ENCODE measurements at regions not wholly inside any gene's neighbourhood (a gene's known extent, or its start where the extent isn't known, plus 50 kb on each side); places are given as distances from the start of the nearest gene placed in this dataset.

- no peak overlapping the region for H3K4me2 ChIP-seq (ENCODE audit: extremely low read depth, insufficient read depth, low read length)
- no peak overlapping the region for H3K9ac ChIP-seq (ENCODE audit: insufficient read depth, low read length)
- no peaks in the 10 kb centered on the region for H3K79me2 ChIP-seq (ENCODE audit: control insufficient read depth, insufficient read depth, low read length)
- no peaks in the 10 kb centered on the region for H4K20me1 ChIP-seq (ENCODE audit: control insufficient read depth, extremely low read depth, insufficient read depth, low read length)
- no peak overlapping the region for H3K27ac ChIP-seq (ENCODE audit: insufficient read depth, low read length)
- H3K4me1 ChIP-seq (ENCODE audit: control insufficient read depth, extremely low read depth, insufficient read depth, low read length): no peaks in the 10 kb centered on the region
- H3K4me3 ChIP-seq (replicated peaks in 1 of 4; ENCODE audit: control extremely low read depth in 1 of 4, insufficient read depth in 1 of 4, low read depth in 3 of 4, low read length in 4 of 4): no peak overlapping the region
- no peaks in the 10 kb centered on the region for H3K9me3 ChIP-seq (ENCODE audit: control insufficient read depth, insufficient read depth, low read depth, low read length)
- H2AFZ ChIP-seq (ENCODE audit: low read length): no peak overlapping the region
- no peaks in the 10 kb centered on the region for H3K36me3 ChIP-seq (ENCODE audit: control insufficient read depth, insufficient read depth, low read length)
- no peaks in the 10 kb centered on the region for H3K27me3 ChIP-seq (ENCODE audit: control insufficient read depth, insufficient read depth, low read length)
- no peak for DNase-seq (ENCODE audit: low read depth in 2 of 2)
- no peak for TF ChIP-seq EZH2 (IDR thresholded peaks at IDR 0.05; ENCODE audit: low read length, missing control alignments)
- TF ChIP-seq, protein P1, sequence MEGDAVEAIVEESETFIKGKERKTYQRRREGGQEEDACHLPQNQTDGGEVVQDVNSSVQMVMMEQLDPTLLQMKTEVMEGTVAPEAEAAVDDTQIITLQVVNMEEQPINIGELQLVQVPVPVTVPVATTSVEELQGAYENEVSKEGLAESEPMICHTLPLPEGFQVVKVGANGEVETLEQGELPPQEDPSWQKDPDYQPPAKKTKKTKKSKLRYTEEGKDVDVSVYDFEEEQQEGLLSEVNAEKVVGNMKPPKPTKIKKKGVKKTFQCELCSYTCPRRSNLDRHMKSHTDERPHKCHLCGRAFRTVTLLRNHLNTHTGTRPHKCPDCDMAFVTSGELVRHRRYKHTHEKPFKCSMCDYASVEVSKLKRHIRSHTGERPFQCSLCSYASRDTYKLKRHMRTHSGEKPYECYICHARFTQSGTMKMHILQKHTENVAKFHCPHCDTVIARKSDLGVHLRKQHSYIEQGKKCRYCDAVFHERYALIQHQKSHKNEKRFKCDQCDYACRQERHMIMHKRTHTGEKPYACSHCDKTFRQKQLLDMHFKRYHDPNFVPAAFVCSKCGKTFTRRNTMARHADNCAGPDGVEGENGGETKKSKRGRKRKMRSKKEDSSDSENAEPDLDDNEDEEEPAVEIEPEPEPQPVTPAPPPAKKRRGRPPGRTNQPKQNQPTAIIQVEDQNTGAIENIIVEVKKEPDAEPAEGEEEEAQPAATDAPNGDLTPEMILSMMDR (conservative IDR thresholded peaks at IDR 0.05 in 1 of 2, IDR thresholded peaks at IDR 0.05 in 1 of 2; ENCODE audit: low read depth in 1 of 2, low read length in 2 of 2): no peak
Observed at GRCh38 chr2:43125090-43125998, 101.1 kb downstream of the ZFP36L2 start.

DNA sequence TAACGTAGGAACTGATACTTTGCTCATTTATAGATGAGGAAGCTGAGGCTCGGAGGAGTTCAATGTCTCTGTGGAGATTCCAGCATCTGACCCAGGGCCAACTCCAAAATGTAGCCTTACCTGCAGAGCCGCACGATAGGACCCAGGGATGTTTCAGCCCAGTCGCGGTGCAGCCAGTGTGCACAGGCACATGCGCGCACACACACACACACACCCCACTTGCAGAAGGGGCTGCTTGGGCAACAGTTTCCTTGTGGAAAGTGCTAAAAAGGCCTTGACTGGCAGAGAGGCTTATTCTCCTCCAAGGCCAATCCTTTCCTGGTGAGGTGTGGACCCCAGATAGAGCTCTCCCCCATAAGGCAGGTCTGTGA lies 101.7 kb downstream of the ZFP36L2 start:
- Histone ChIP-seq H3K9me3 (ENCODE audit: control insufficient read depth, insufficient read depth, low read depth, low read length) (no peaks in the 10 kb centered on the region), H3K4me3 (replicated peaks in 1 of 4; ENCODE audit: control extremely low read depth in 1 of 4, insufficient read depth in 1 of 4, low read depth in 3 of 4, low read length in 4 of 4) (no peak overlapping the region), H3K27me3 (ENCODE audit: control insufficient read depth, insufficient read depth, low read length) (no peaks in the 10 kb centered on the region), H3K36me3 (ENCODE audit: control insufficient read depth, insufficient read depth, low read length) (no peaks in the 10 kb centered on the region), H4K20me1 (ENCODE audit: control insufficient read depth, extremely low read depth, insufficient read depth, low read length) (no peaks in the 10 kb centered on the region), H3K9ac (ENCODE audit: insufficient read depth, low read length) (no peak overlapping the region), H3K4me2 (ENCODE audit: extremely low read depth, insufficient read depth, low read length) (no peak overlapping the region), H3K79me2 (ENCODE audit: control insufficient read depth, insufficient read depth, low read length) (no peaks in the 10 kb centered on the region), H2AFZ (ENCODE audit: low read length) (no peak overlapping the region), H3K4me1 (ENCODE audit: control insufficient read depth, extremely low read depth, insufficient read depth, low read length) (no peaks in the 10 kb centered on the region), H3K27ac (ENCODE audit: insufficient read depth, low read length) (no peak overlapping the region)
- DNase-seq (ENCODE audit: low read depth in 2 of 2): no peak
- no peak for TF ChIP-seq EZH2 (IDR thresholded peaks at IDR 0.05; ENCODE audit: low read length, missing control alignments)
- TF ChIP-seq, protein P1 (conservative IDR thresholded peaks at IDR 0.05 in 1 of 2, IDR thresholded peaks at IDR 0.05 in 1 of 2; ENCODE audit: low read depth in 1 of 2, low read length in 2 of 2): no peak

GRCh38 chr2:43123981-43124686 lies 102.3 kb downstream of the ZFP36L2 start:
- Histone ChIP-seq H3K36me3 (ENCODE audit: control insufficient read depth, insufficient read depth, low read length) (no peaks in the 10 kb centered on the region), H3K4me1 (ENCODE audit: control insufficient read depth, extremely low read depth, insufficient read depth, low read length) (no peaks in the 10 kb centered on the region), H3K9me3 (ENCODE audit: control insufficient read depth, insufficient read depth, low read depth, low read length) (no peaks in the 10 kb centered on the region), H4K20me1 (ENCODE audit: control insufficient read depth, extremely low read depth, insufficient read depth, low read length) (no peaks in the 10 kb centered on the region), H2AFZ (ENCODE audit: low read length) (no peak overlapping the region), H3K27ac (ENCODE audit: insufficient read depth, low read length) (no peak overlapping the region), H3K4me2 (ENCODE audit: extremely low read depth, insufficient read depth, low read length) (no peak overlapping the region), H3K4me3 (replicated peaks in 1 of 4; ENCODE audit: control extremely low read depth in 1 of 4, insufficient read depth in 1 of 4, low read depth in 3 of 4, low read length in 4 of 4) (no peak overlapping the region), H3K9ac (ENCODE audit: insufficient read depth, low read length) (no peak overlapping the region), H3K27me3 (ENCODE audit: control insufficient read depth, insufficient read depth, low read length) (no peaks in the 10 kb centered on the region), H3K79me2 (ENCODE audit: control insufficient read depth, insufficient read depth, low read length) (no peaks in the 10 kb centered on the region)
- no peak for TF ChIP-seq EZH2 (IDR thresholded peaks at IDR 0.05; ENCODE audit: low read length, missing control alignments)
- TF ChIP-seq, protein P1 (conservative IDR thresholded peaks at IDR 0.05 in 1 of 2, IDR thresholded peaks at IDR 0.05 in 1 of 2; ENCODE audit: low read depth in 1 of 2, low read length in 2 of 2): no peak
- no peak for DNase-seq (ENCODE audit: low read depth in 2 of 2)

Data from fibroblast of lung (primary cell).